Prostate gland (tissue), 2 donors: ENCODE measurements at regions not wholly inside any gene's neighbourhood (a gene's known extent, or its start where the extent isn't known, plus 50 kb on each side); places are given as distances from the start of the nearest gene placed in this dataset.

Source experiments
- CTCF ChIP-seq, 4 experiments: fragments of 200-600 bp in 2 of 4; fragments of 450-650 bp in 2 of 4; sonication (generic) in 2 of 4; IDR thresholded peaks; 1 replicate in 3 of 4; 2 replicates in 1 of 4; pipeline ENCODE4 v1.5.1; 2016 to 2019; ENCODE audit warnings: antibody characterized with exemption in 4 of 4, mild to moderate bottlenecking in 2 of 4, moderate library complexity in 2 of 4
- POLR2A ChIP-seq: fragments of 450-650 bp; IDR thresholded peaks from one replicate; pipeline ENCODE4 v1.6.1; 2016; ENCODE audit warnings: antibody characterized with exemption, mild to moderate bottlenecking

DNA sequence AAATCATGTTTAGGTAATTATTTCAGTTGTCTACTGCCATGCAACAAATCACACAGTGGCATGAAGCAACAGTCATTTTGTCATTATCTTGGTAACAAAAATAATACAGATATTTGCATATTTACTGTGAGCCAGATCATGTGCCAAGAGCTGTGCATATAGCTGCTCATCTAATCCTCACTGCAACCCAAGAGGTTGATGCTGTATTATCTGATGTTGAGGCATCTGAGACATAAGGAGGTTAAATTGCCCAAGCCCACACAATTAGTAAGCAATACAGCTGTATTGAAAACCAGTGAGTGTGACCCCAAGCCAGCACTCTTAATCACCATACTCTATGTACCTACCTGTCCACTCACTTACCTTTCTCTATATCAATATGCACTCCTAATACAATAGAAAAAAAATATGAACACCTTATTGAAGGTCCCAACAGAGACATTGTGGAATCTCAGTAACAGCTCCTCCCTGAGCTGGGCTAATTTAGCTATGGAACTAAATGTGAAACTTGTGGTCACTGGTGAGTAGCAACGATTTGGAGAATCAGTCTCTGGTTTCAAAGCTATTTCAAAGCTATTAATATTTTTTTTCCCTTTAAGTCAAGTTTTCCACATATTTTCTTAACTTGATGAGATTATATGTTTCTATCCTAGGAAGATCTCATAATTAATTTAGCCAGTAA, 185.2 kb downstream of the KLF12 start:
- no peak for TF ChIP-seq CTCF (IDR thresholded peaks at IDR 0.05)
- TF ChIP-seq POLR2A: no peak
